ENCODE measurements at regions not wholly inside any gene's neighbourhood (a gene's known extent, or its start where the extent isn't known, plus 50 kb on each side); places are given as distances from the start of the nearest gene placed in this dataset.
"Not testable (repeated sequence)": the region's sequence is repeated elsewhere in the genome, so short reads cannot be mapped to it uniquely, and the experiment has no call there.

DNA sequence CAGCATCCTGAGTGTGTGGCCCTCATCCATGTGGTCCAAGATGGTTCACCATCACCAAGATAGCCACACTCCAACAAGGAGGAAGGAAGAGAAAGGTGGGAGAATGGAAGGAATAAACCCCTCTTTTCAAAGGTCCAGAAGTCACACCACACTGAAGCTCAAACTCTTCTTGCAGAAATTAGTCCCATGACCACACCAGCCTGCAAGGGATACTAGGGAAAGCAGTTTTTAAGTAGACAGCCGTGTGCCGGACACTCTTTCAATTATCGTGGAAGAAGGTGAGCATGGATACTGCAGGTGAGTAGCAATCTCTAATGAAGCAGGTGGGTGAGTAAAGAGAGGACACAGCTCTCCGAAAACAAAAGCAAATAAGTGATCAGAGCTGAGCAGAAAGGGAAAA is 191.7 kb upstream of the IRF2BP2 start:
- TF ChIP-seq, protein P1, sequence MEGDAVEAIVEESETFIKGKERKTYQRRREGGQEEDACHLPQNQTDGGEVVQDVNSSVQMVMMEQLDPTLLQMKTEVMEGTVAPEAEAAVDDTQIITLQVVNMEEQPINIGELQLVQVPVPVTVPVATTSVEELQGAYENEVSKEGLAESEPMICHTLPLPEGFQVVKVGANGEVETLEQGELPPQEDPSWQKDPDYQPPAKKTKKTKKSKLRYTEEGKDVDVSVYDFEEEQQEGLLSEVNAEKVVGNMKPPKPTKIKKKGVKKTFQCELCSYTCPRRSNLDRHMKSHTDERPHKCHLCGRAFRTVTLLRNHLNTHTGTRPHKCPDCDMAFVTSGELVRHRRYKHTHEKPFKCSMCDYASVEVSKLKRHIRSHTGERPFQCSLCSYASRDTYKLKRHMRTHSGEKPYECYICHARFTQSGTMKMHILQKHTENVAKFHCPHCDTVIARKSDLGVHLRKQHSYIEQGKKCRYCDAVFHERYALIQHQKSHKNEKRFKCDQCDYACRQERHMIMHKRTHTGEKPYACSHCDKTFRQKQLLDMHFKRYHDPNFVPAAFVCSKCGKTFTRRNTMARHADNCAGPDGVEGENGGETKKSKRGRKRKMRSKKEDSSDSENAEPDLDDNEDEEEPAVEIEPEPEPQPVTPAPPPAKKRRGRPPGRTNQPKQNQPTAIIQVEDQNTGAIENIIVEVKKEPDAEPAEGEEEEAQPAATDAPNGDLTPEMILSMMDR (IDR thresholded peaks at IDR 0.05), result not testable (repeated sequence)
- not testable (repeated sequence) for TF ChIP-seq POLR2A (IDR thresholded peaks at IDR 0.05)
